DND-41 (cell line): ENCODE measurements at regions not wholly inside any gene's neighbourhood (a gene's known extent, or its start where the extent isn't known, plus 50 kb on each side); places are given as distances from the start of the nearest gene placed in this dataset.

Source experiments
- CTCF ChIP-seq: IDR thresholded peaks from 2 replicates; pipeline ENCODE4 v1.5.1; 2012; ENCODE audit warnings: borderline replicate concordance, low read length, moderate library complexity, mild to moderate bottlenecking; ENCODE audit not compliant: poor library complexity, severe bottlenecking; ENCODE audit errors: extremely low read depth
- EZH2 ChIP-seq: IDR thresholded peaks from 3 replicates; pipeline ENCODE4 v1.6.1; 2012; ENCODE audit warnings: borderline replicate concordance, low read depth, mild to moderate bottlenecking, moderate library complexity, low read length, inconsistent platforms; ENCODE audit not compliant: severe bottlenecking

- TF ChIP-seq CTCF = no peak
- TF ChIP-seq EZH2 = no peak
These were observed 115.6 kb downstream of the TMEM170B start for GRCh38 chr6:11653028-11653583.
